BJ (cell line): ENCODE measurements at regions not wholly inside any gene's neighbourhood (a gene's known extent, or its start where the extent isn't known, plus 50 kb on each side); places are given as distances from the start of the nearest gene placed in this dataset.

Source experiments
- CTCF ChIA-PET: fragments of 350-600 bp; formaldehyde crosslinking; extraction: SDS; loops from one replicate; lab custom pipeline; 2021; ENCODE audit warnings: antibody characterized with exemption, inconsistent platforms; lab: Yijun Ruan, JAX
- POLR2A ChIA-PET: fragments of 300-600 bp; sonication (Branson Sonifier 250); formaldehyde crosslinking; extraction: SDS; loops from one replicate; lab custom pipeline; 2021; ENCODE audit warnings: antibody characterized with exemption; lab: Charles Lee
- DNase-seq: peaks from one replicate; pipeline ENCODE4 v3.0.0-alpha.2; 2011; ENCODE audit warnings: low read depth
- H3K27me3 ChIP-seq: 2 replicates; pipeline ENCODE4 v1.6.0; 2011; ENCODE audit warnings: low read length; ENCODE audit not compliant: control insufficient read depth, insufficient read depth
- H3K36me3 ChIP-seq: 2 replicates; pipeline ENCODE4 v1.5.1; 2011; ENCODE audit warnings: low read length; ENCODE audit not compliant: control insufficient read depth, insufficient read depth
- H3K4me3 ChIP-seq: 2 replicates; pipeline ENCODE4 v1.5.1; 2011; ENCODE audit warnings: low read depth, mild to moderate bottlenecking, control low read depth, low read length
- TF ChIP-seq, protein P1 (sequence below): IDR thresholded peaks from 2 replicates; pipeline ENCODE4 v1.5.1; 2011; ENCODE audit warnings: low read depth, mild to moderate bottlenecking, control low read depth, inconsistent platforms, low read length, moderate library complexity; ENCODE audit not compliant: insufficient read depth

DNA sequence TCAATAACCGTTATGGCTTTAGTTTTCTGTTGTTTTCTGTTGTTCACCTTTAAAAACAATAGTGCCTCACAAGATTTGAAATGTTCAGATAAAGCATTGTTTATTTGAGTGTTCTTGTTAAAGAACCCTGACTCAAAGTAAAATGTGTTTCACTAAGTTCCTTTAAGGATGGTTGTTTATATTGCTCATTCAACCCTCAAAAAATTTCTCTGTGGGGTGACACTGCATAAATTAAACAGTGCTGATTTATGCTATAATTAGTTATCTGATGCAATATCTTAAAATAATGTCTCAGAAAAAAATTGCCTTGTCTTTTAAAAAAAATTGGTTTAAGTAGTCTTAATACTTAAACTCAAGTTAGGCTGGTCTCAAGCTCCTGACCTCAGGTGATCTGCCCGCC lies 775.1 kb downstream of the FLRT2 start:
- TF ChIP-seq, protein P1, sequence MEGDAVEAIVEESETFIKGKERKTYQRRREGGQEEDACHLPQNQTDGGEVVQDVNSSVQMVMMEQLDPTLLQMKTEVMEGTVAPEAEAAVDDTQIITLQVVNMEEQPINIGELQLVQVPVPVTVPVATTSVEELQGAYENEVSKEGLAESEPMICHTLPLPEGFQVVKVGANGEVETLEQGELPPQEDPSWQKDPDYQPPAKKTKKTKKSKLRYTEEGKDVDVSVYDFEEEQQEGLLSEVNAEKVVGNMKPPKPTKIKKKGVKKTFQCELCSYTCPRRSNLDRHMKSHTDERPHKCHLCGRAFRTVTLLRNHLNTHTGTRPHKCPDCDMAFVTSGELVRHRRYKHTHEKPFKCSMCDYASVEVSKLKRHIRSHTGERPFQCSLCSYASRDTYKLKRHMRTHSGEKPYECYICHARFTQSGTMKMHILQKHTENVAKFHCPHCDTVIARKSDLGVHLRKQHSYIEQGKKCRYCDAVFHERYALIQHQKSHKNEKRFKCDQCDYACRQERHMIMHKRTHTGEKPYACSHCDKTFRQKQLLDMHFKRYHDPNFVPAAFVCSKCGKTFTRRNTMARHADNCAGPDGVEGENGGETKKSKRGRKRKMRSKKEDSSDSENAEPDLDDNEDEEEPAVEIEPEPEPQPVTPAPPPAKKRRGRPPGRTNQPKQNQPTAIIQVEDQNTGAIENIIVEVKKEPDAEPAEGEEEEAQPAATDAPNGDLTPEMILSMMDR: no peak
- no peak for DNase-seq
- no peak overlapping the region for H3K4me3 ChIP-seq
- ChIA-PET CTCF (no interaction called here), POLR2A (no interaction called here)
- no peaks in the 10 kb centered on the region for H3K27me3 ChIP-seq
- H3K36me3 ChIP-seq: no peaks in the 10 kb centered on the region

DNA sequence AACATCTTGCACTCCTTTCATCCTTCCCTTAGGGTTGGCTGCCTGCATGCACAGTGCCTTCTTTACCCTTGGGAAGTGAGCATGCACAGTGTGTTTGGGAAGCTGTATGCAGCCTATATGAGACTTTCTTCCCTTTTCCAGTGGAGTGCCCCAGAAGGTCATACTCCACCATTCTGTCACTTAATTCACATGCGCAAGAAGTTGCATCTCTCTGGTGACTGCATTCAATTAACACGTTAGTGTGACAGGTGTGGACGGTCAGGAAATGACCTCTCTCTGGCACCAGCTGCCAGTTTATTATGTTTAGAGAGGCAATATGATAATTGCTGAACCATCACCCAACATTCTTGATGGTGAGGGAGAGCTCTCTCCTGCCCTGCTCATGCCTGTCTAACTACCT lies 770.0 kb downstream of the FLRT2 start:
- CTCF ChIA-PET: no interaction called here
- no peak for DNase-seq
- no peak overlapping the region for H3K4me3 ChIP-seq
- H3K36me3 ChIP-seq: no peaks in the 10 kb centered on the region
- TF ChIP-seq, protein P1: no peak
- H3K27me3 ChIP-seq: no peaks in the 10 kb centered on the region
- POLR2A ChIA-PET: no interaction called here

DNA sequence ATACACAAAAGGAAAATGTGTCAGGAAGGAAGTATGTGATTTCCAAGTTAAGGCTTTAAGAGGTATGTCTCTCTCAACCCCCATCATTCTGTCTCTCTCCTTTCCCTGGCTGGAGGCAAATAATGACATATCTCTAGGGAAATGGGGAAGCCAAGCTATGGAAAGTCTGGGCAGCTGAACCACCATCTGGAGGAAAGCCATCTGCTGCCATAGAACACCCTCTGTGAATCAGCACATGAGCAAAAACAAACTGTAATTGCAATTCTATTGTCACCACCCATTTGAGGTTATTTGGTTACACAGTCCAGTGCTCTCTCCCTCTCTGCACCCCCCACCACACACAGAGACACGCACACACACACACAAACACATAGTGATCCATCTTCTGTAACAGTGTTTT lies 766.2 kb downstream of the FLRT2 start:
- CTCF ChIA-PET: no interaction called here
- POLR2A ChIA-PET: no interaction called here
- Histone ChIP-seq H3K36me3 (no peaks in the 10 kb centered on the region), H3K27me3 (no peaks in the 10 kb centered on the region), H3K4me3 (no peak overlapping the region)
- DNase-seq: no peak
- TF ChIP-seq, protein P1: no peak

DNA sequence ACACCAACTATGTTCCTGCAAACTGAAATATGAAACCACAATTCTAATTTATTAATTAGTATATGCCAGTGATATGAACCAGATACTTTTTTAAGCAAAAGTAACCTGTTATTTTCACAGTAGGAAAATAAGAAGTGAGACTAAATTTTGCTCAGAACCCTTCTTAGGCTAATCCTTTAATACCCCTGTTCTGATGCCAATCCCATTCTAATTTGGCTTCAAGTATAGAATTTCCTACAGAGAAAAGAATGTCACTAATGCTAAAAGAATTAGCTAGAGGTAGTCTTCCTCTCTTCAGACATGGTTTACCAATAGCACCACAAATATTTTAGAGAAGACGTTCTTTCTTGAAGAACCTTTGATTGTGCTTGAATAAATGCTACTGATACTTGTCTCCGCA lies 758.4 kb downstream of the FLRT2 start:
- DNase-seq: no peak
- H3K27me3 ChIP-seq: no peaks in the 10 kb centered on the region
- no peaks in the 10 kb centered on the region for H3K36me3 ChIP-seq
- H3K4me3 ChIP-seq: no peak overlapping the region
- ChIA-PET CTCF (no interaction called here), POLR2A (no interaction called here)
- TF ChIP-seq, protein P1: no peak

- CTCF ChIA-PET: no interaction called here
- DNase-seq: no peak
Observed at GRCh38 chr14:86279405-86279804, 749.5 kb downstream of the FLRT2 start.

More at GRCh38 chr14:86279405-86279804, 749.5 kb downstream of the FLRT2 start:
- POLR2A ChIA-PET: no interaction called here
- Histone ChIP-seq H3K4me3 (no peak overlapping the region), H3K27me3 (no peaks in the 10 kb centered on the region), H3K36me3 (no peaks in the 10 kb centered on the region)
- TF ChIP-seq, protein P1: no peak
